ENCODE measurements at regions not wholly inside any gene's neighbourhood (a gene's known extent, or its start where the extent isn't known, plus 50 kb on each side); places are given as distances from the start of the nearest gene placed in this dataset.

- no peak for TF ChIP-seq CTCF (IDR thresholded peaks at IDR 0.05; ENCODE audit: low read depth, low read length)
Observed at GRCh38 chr16:49068224-49068623, 213.4 kb downstream of the CBLN1 start.

GRCh38 chr16:49067776-49068175 is 213.9 kb downstream of the CBLN1 start:
- no peak for DNase-seq (ENCODE audit: extremely low read depth, low read depth)
- TF ChIP-seq CTCF (IDR thresholded peaks at IDR 0.05; ENCODE audit: low read depth, low read length) = no peak

More at GRCh38 chr16:49068224-49068623, 213.4 kb downstream of the CBLN1 start:
- DNase-seq (ENCODE audit: extremely low read depth, low read depth) = no peak

GRCh38 chr16:49061137-49061714 is 220.4 kb downstream of the CBLN1 start:
- TF ChIP-seq CTCF (IDR thresholded peaks at IDR 0.05; ENCODE audit: low read depth, low read length) = no peak
- DNase-seq (ENCODE audit: extremely low read depth, low read depth) = no peak

GRCh38 chr16:49060728-49061127 is 220.9 kb downstream of the CBLN1 start:
- no peak for TF ChIP-seq CTCF (IDR thresholded peaks at IDR 0.05; ENCODE audit: low read depth, low read length)
- no peak for DNase-seq (ENCODE audit: extremely low read depth, low read depth)

- TF ChIP-seq CTCF (IDR thresholded peaks at IDR 0.05; ENCODE audit: low read depth, low read length) = no peak
Observed at GRCh38 chr16:49058382-49058781, 223.3 kb downstream of the CBLN1 start.

GRCh38 chr16:49057936-49058335 is 223.7 kb downstream of the CBLN1 start:
- no peak for TF ChIP-seq CTCF (IDR thresholded peaks at IDR 0.05; ENCODE audit: low read depth, low read length)
- DNase-seq (ENCODE audit: extremely low read depth, low read depth) = no peak

More at GRCh38 chr16:49058382-49058781, 223.3 kb downstream of the CBLN1 start:
- no peak for DNase-seq (ENCODE audit: extremely low read depth, low read depth)

GRCh38 chr16:49057391-49057790 is 224.2 kb downstream of the CBLN1 start:
- TF ChIP-seq CTCF (IDR thresholded peaks at IDR 0.05; ENCODE audit: low read depth, low read length) = no peak
- no peak for DNase-seq (ENCODE audit: extremely low read depth, low read depth)
